Fibroblast of lung (primary cell): ENCODE measurements at regions not wholly inside any gene's neighbourhood (a gene's known extent, or its start where the extent isn't known, plus 50 kb on each side); places are given as distances from the start of the nearest gene placed in this dataset.

Experiments
- DNase-seq, 2 donors: peaks; one replicate each; pipeline versions ENCODE4 v3.0.0 to v3.0.0-alpha.2; 2010; ENCODE audit warnings: low read depth in 2 of 2
- H2AFZ ChIP-seq: 2 replicates; pipeline ENCODE4 v1.5.1; 2012; ENCODE audit warnings: low read length, control low read depth, inconsistent platforms
- H3K27ac ChIP-seq: 2 replicates; pipeline ENCODE4 v1.5.1; 2011; ENCODE audit warnings: low read length, control low read depth; ENCODE audit not compliant: insufficient read depth
- H3K27me3 ChIP-seq: 2 replicates; pipeline ENCODE4 v1.5.1; 2011; ENCODE audit warnings: mild to moderate bottlenecking, low read length; ENCODE audit not compliant: control insufficient read depth, insufficient read depth
- H3K36me3 ChIP-seq: 2 replicates; pipeline ENCODE4 v1.5.1; 2011; ENCODE audit warnings: low read length; ENCODE audit not compliant: control insufficient read depth, insufficient read depth
- H3K4me1 ChIP-seq: 2 replicates; pipeline ENCODE4 v1.5.1; 2011; ENCODE audit warnings: low read length; ENCODE audit not compliant: control insufficient read depth, insufficient read depth; ENCODE audit errors: extremely low read depth
- H3K4me2 ChIP-seq: 2 replicates; pipeline ENCODE4 v1.5.1; 2011; ENCODE audit warnings: low read length, control low read depth; ENCODE audit not compliant: insufficient read depth; ENCODE audit errors: extremely low read depth
- H3K4me3 ChIP-seq, 4 experiments: fragments of 200-600 bp in 1 of 4; sonication (generic) in 1 of 4; replicated peaks in 1 of 4; 2 replicates each; pipeline ENCODE4 v1.5.1; 2011 to 2016; ENCODE audit warnings: low read length in 4 of 4, low read depth in 3 of 4, mild to moderate bottlenecking in 3 of 4, control low read depth in 2 of 4, inconsistent platforms in 1 of 4, mixed read lengths in 1 of 4; ENCODE audit not compliant: insufficient read depth in 1 of 4; ENCODE audit errors: control extremely low read depth in 1 of 4
- H3K79me2 ChIP-seq: 2 replicates; pipeline ENCODE4 v1.5.1; 2012; ENCODE audit warnings: mild to moderate bottlenecking, low read length, inconsistent platforms; ENCODE audit not compliant: control insufficient read depth, insufficient read depth
- H3K9ac ChIP-seq: 2 replicates; pipeline ENCODE4 v1.5.1; 2011; ENCODE audit warnings: mild to moderate bottlenecking, low read length, control low read depth; ENCODE audit not compliant: insufficient read depth
- H3K9me3 ChIP-seq: 2 replicates; pipeline ENCODE4 v1.5.1; 2012; ENCODE audit warnings: low read depth, low read length; ENCODE audit not compliant: control insufficient read depth, insufficient read depth
- H4K20me1 ChIP-seq: 2 replicates; pipeline ENCODE4 v1.5.1; 2011; ENCODE audit warnings: low read length; ENCODE audit not compliant: control insufficient read depth, insufficient read depth; ENCODE audit errors: extremely low read depth
- EZH2 ChIP-seq: IDR thresholded peaks from 2 replicates; pipeline ENCODE4 v1.5.1; 2012; ENCODE audit warnings: low read length, control low read depth, mild to moderate bottlenecking; ENCODE audit errors: missing control alignments
- TF ChIP-seq, protein P1 (sequence below), 2 donors: IDR thresholded peaks in 1 of 2; conservative IDR thresholded peaks in 1 of 2; 1 replicate in 1 of 2; 2 replicates in 1 of 2; pipeline ENCODE4 v1.5.1; 2011 to 2012; ENCODE audit warnings: low read length in 2 of 2, control low read depth in 1 of 2, inconsistent platforms in 1 of 2, low read depth in 1 of 2, mild to moderate bottlenecking in 1 of 2

DNA sequence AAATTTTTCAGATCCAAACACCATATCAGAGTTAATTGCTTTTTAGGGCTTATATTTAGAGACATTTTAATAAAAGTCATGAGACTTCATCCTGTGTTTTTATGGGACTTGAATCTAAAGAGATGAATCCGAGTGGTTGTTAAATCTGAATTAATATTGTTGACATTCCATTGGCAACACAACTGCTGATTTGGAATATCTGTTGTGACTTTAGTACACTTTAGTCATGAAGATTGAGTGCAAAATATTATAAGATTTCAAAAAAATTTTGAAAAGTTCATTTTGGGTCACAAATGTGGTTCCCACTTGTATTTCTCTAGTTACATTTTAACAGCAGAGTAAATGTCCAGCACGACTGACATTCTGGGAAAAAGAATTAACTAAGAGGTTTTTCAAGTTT is 442.7 kb upstream of the HSF2 start:
- Histone ChIP-seq H3K79me2 (no peaks in the 10 kb centered on the region), H2AFZ (no peak overlapping the region), H3K27me3 (no peaks in the 10 kb centered on the region), H4K20me1 (no peaks in the 10 kb centered on the region), H3K27ac (no peak overlapping the region), H3K9me3 (no peaks in the 10 kb centered on the region), H3K4me2 (no peak overlapping the region), H3K4me3 (no peak overlapping the region), H3K4me1 (no peaks in the 10 kb centered on the region), H3K36me3 (no peaks in the 10 kb centered on the region), H3K9ac (no peak overlapping the region)
- TF ChIP-seq, protein P1, sequence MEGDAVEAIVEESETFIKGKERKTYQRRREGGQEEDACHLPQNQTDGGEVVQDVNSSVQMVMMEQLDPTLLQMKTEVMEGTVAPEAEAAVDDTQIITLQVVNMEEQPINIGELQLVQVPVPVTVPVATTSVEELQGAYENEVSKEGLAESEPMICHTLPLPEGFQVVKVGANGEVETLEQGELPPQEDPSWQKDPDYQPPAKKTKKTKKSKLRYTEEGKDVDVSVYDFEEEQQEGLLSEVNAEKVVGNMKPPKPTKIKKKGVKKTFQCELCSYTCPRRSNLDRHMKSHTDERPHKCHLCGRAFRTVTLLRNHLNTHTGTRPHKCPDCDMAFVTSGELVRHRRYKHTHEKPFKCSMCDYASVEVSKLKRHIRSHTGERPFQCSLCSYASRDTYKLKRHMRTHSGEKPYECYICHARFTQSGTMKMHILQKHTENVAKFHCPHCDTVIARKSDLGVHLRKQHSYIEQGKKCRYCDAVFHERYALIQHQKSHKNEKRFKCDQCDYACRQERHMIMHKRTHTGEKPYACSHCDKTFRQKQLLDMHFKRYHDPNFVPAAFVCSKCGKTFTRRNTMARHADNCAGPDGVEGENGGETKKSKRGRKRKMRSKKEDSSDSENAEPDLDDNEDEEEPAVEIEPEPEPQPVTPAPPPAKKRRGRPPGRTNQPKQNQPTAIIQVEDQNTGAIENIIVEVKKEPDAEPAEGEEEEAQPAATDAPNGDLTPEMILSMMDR (conservative IDR thresholded peaks at IDR 0.05 in 1 of 2, IDR thresholded peaks at IDR 0.05 in 1 of 2; ENCODE audit: low read depth in 1 of 2, low read length in 2 of 2) = no peak
- TF ChIP-seq EZH2 = no peak
- DNase-seq = no peak

DNA sequence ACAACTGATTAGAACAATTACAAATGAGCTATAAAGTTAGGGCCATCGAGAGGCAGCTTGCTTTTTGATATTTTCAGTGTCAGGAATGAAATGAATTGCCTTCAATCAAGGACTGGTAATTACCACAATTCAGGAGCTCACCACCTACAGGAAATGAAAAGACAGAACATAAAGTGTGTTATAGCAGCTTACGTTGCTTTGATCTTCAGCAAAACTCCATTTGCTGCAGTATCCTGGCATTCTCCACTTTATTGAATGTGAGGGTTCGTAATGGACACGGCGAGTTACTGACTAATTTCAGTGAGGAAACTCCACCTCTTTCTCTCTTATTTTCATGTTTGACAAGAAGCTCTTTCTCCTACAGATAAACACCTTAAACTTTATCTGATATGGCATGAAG is 440.0 kb upstream of the HSF2 start:
- Histone ChIP-seq H3K4me1 (no peaks in the 10 kb centered on the region), H3K4me3 (no peak overlapping the region), H3K9me3 (no peaks in the 10 kb centered on the region), H3K27me3 (no peaks in the 10 kb centered on the region), H3K9ac (no peak overlapping the region), H3K4me2 (no peak overlapping the region), H4K20me1 (no peaks in the 10 kb centered on the region), H3K36me3 (no peaks in the 10 kb centered on the region), H2AFZ (peak overlapping the region; percentile 12), H3K79me2 (no peaks in the 10 kb centered on the region), H3K27ac (no peak overlapping the region)
- TF ChIP-seq, protein P1 (conservative IDR thresholded peaks at IDR 0.05 in 1 of 2, IDR thresholded peaks at IDR 0.05 in 1 of 2; ENCODE audit: low read depth in 1 of 2, low read length in 2 of 2) = no peak
- no peak for TF ChIP-seq EZH2
- DNase-seq = no peak

DNA sequence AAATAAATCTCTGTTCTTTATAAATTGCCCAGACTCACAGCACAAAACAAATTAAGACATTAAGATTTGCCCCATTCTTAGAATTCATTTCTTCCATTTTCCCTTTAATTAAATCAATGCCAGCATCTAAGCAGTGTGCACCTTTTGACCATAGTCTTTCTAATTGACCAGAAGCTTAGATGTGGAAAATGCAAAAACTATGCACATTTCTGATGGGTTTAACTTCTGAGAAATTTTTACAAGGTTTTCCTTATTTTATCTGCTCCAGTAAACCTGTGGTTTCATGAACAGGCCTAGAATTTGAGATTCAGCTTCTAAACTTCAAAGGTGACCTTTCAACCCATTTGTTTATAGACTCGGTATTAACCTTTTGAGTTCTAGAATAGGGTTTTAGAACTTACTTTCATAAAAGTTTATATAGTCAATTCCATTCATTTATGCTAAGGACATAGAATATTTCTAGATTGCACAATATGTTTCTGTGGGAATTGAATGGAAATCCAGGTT is 437.8 kb upstream of the HSF2 start:
- Histone ChIP-seq H3K4me3 (no peak overlapping the region), H2AFZ (no peak overlapping the region), H3K4me2 (no peak overlapping the region), H3K9ac (no peak overlapping the region), H3K79me2 (no peaks in the 10 kb centered on the region), H3K27ac (no peak overlapping the region), H3K27me3 (no peaks in the 10 kb centered on the region), H3K9me3 (no peaks in the 10 kb centered on the region), H3K4me1 (no peaks in the 10 kb centered on the region), H4K20me1 (no peaks in the 10 kb centered on the region), H3K36me3 (no peaks in the 10 kb centered on the region)
- DNase-seq = no peak
- no peak for TF ChIP-seq EZH2
- TF ChIP-seq, protein P1 (conservative IDR thresholded peaks at IDR 0.05 in 1 of 2, IDR thresholded peaks at IDR 0.05 in 1 of 2; ENCODE audit: low read depth in 1 of 2, low read length in 2 of 2) = no peak
